Caco-2 (cell line): ENCODE measurements at regions not wholly inside any gene's neighbourhood (a gene's known extent, or its start where the extent isn't known, plus 50 kb on each side); places are given as distances from the start of the nearest gene placed in this dataset.

ENCODE experiments used
- BruUV-seq: library from RNA; stranded (reverse); fragments of 400-500 nt; replicated peaks from 2 replicates; lab custom pipeline; 2021; lab: Mats Ljungman, UMichigan
- CTCF ChIA-PET: fragments of 300-600 bp; sonication (Branson Sonifier 250); formaldehyde crosslinking; loops from one replicate; lab custom pipeline; 2022; ENCODE audit warnings: antibody characterized with exemption; lab: Charles Lee
- POLR2A ChIA-PET: fragments of 300-600 bp; sonication (Branson Sonifier 250); formaldehyde crosslinking; loops from one replicate; lab custom pipeline; 2022; ENCODE audit warnings: antibody characterized with exemption; lab: Charles Lee
- DNase-seq, 2 experiments: peaks; one replicate each; pipeline versions ENCODE4 v3.0.0 to v3.0.0-alpha.2; 2020 to 2022
- H3K27me3 ChIP-seq: replicated peaks from 2 replicates; pipeline ENCODE4 v1.6.0; 2011; ENCODE audit warnings: low read length; ENCODE audit not compliant: control insufficient read depth, insufficient read depth
- H3K36me3 ChIP-seq: 2 replicates; pipeline ENCODE4 v1.5.1; 2011; ENCODE audit warnings: low read length; ENCODE audit not compliant: control insufficient read depth, insufficient read depth
- H3K4me1 ChIP-seq: fragments of 250-450 bp; sonication (Bioruptor Pico); 2 replicates; pipeline ENCODE4 v1.5.1; 2020; ENCODE audit warnings: mild to moderate bottlenecking
- H3K4me3 ChIP-seq: 2 replicates; pipeline ENCODE4 v1.5.1; 2011; ENCODE audit warnings: low read depth, mild to moderate bottlenecking, control low read depth, low read length
- H3K9me3 ChIP-seq: fragments of 250-450 bp; sonication (Bioruptor Pico); 2 replicates; pipeline ENCODE4 v1.5.1; 2020; ENCODE audit warnings: mild to moderate bottlenecking, moderate library complexity
- H3K27ac Mint-ChIP-seq: one replicate; pipeline ENCODE4 v1.8.0; 2022; ENCODE audit warnings: mixed read lengths; ENCODE audit not compliant: unreplicated experiment
- H3K27me3 Mint-ChIP-seq: one replicate; pipeline ENCODE4 v1.8.0; 2022; ENCODE audit warnings: mixed read lengths; ENCODE audit not compliant: insufficient read depth, unreplicated experiment
- H3K36me3 Mint-ChIP-seq: one replicate; pipeline ENCODE4 v1.8.0; 2022; ENCODE audit warnings: mild to moderate bottlenecking, mixed read lengths; ENCODE audit not compliant: insufficient read depth, unreplicated experiment
- H3K4me1 Mint-ChIP-seq: one replicate; pipeline ENCODE4 v1.8.0; 2022; ENCODE audit warnings: low read depth, mixed read lengths; ENCODE audit not compliant: unreplicated experiment
- H3K4me3 Mint-ChIP-seq: one replicate; pipeline ENCODE4 v1.8.0; 2022; ENCODE audit warnings: mild to moderate bottlenecking, moderate library complexity, mixed read lengths; ENCODE audit not compliant: unreplicated experiment
- H3K9me3 Mint-ChIP-seq: one replicate; pipeline ENCODE4 v1.8.0; 2022; ENCODE audit warnings: mixed read lengths; ENCODE audit not compliant: unreplicated experiment
- intact Hi-C: fragments of 100-400 bp; cut with micrococcal nuclease; formaldehyde crosslinking; loops from one replicate; pipeline ENCODE4 v1.10.0; 2022; ENCODE audit not compliant: unreplicated experiment
- TF ChIP-seq, protein P1 (sequence below), 2 experiments: fragments of 200-600 bp in 1 of 2; IDR thresholded peaks; 1 replicate in 1 of 2; 2 replicates in 1 of 2; pipeline versions ENCODE4 v1.5.1 to v1.8.0; 2011 to 2022; ENCODE audit warnings: antibody characterized with exemption in 1 of 2, control low read depth in 1 of 2, inconsistent platforms in 1 of 2, low read depth in 1 of 2, low read length in 1 of 2, mild to moderate bottlenecking in 1 of 2, moderate library complexity in 1 of 2; ENCODE audit not compliant: insufficient read depth in 1 of 2, severe bottlenecking in 1 of 2, unreplicated experiment in 1 of 2

DNA sequence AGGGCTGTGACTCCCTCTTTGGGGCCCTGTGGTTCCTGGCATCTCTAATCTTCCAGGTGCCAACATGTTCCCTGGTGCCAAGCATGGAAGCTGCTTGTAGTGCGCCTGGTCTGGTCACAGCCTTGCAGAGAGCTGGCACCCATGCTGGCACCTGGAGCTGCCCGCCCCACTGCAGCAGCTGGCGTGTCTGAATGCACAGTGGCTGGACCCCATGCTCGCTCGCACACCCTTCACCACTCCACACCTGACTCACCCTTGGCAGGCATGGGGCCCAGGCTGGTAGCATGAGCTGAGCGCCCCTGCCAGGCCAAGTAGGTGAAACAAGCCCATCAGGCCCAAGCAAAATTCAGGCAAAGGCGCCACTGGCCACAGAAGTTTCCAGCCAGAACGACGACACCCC is 119.1 kb downstream of the DNAAF6 start:
- peaks cover 3% of the 10 kb centered on the region for H3K27me3 Mint-ChIP-seq

DNA sequence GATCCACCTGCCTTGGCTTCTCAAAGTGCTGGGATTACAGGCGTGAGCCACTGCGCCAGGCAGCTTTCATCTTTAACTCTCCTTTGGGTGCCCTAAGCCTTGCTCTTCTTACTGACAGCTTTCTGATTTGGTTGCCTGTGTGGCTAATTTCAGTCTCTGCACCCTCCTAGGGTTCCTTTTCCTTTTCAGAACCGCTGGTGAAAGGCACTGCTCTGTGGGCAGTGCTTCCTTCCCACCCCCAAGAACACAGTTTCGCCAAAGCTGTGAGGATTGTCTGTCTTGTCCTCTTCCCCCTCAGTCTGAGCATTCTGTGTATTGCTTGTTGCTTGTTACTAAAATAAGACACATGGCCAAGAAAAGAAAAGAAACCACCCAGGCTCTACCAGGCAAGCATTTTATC is 101.4 kb upstream of the FRMPD3 start:
- Mint-ChIP-seq H3K27me3 (peaks cover 35% of the 10 kb centered on the region), H3K36me3 (no peaks in the 10 kb centered on the region), H3K9me3 (no peaks in the 10 kb centered on the region), H3K4me3 (no peak overlapping the region), H3K27ac (no peak overlapping the region), H3K4me1 (no peaks in the 10 kb centered on the region)
- no TSS peak for BruUV-seq
- CTCF ChIA-PET: no interaction called here
- H3K4me1 ChIP-seq: no peaks in the 10 kb centered on the region
- no peaks in the 10 kb centered on the region for H3K9me3 ChIP-seq
- POLR2A ChIA-PET: no interaction called here
- intact Hi-C loops: no loop called here
- no peaks in the 10 kb centered on the region for H3K36me3 ChIP-seq
- no peak overlapping the region for H3K4me3 ChIP-seq
- H3K27me3 ChIP-seq: no peaks in the 10 kb centered on the region
- DNase-seq: no peak
- TF ChIP-seq, protein P1, sequence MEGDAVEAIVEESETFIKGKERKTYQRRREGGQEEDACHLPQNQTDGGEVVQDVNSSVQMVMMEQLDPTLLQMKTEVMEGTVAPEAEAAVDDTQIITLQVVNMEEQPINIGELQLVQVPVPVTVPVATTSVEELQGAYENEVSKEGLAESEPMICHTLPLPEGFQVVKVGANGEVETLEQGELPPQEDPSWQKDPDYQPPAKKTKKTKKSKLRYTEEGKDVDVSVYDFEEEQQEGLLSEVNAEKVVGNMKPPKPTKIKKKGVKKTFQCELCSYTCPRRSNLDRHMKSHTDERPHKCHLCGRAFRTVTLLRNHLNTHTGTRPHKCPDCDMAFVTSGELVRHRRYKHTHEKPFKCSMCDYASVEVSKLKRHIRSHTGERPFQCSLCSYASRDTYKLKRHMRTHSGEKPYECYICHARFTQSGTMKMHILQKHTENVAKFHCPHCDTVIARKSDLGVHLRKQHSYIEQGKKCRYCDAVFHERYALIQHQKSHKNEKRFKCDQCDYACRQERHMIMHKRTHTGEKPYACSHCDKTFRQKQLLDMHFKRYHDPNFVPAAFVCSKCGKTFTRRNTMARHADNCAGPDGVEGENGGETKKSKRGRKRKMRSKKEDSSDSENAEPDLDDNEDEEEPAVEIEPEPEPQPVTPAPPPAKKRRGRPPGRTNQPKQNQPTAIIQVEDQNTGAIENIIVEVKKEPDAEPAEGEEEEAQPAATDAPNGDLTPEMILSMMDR (IDR thresholded peaks at IDR 0.05; ENCODE audit: insufficient read depth in 1 of 2, low read depth in 1 of 2, low read length in 1 of 2, severe bottlenecking in 1 of 2, unreplicated experiment in 1 of 2): no peak

More for the DNA sequence above, 119.1 kb downstream of the DNAAF6 start:
- no peaks in the 10 kb centered on the region for H3K27me3 ChIP-seq
- H3K36me3 ChIP-seq: no peaks in the 10 kb centered on the region
- H3K9me3 ChIP-seq: no peaks in the 10 kb centered on the region
- DNase-seq: no peak
- TF ChIP-seq, protein P1 (IDR thresholded peaks at IDR 0.05; ENCODE audit: insufficient read depth in 1 of 2, low read depth in 1 of 2, low read length in 1 of 2, severe bottlenecking in 1 of 2, unreplicated experiment in 1 of 2): no peak
- intact Hi-C loops: loop anchor here (1.0 kb wide), 1 partner anchor 326 kb away; no protein-coding TSS in a partner anchor
- Mint-ChIP-seq H3K27ac (no peak overlapping the region), H3K4me3 (no peak overlapping the region), H3K36me3 (no peaks in the 10 kb centered on the region), H3K9me3 (no peaks in the 10 kb centered on the region), H3K4me1 (no peaks in the 10 kb centered on the region)
- H3K4me3 ChIP-seq: no peak overlapping the region
- no peaks in the 10 kb centered on the region for H3K4me1 ChIP-seq
- BruUV-seq: no TSS peak
- CTCF ChIA-PET: interaction anchor here (0.6 to 1.4 kb wide), 2 partner anchors 123 to 300 kb away, joined by 3 to 4 read pairs; no protein-coding TSS in a partner anchor
- POLR2A ChIA-PET: no interaction called here

DNA sequence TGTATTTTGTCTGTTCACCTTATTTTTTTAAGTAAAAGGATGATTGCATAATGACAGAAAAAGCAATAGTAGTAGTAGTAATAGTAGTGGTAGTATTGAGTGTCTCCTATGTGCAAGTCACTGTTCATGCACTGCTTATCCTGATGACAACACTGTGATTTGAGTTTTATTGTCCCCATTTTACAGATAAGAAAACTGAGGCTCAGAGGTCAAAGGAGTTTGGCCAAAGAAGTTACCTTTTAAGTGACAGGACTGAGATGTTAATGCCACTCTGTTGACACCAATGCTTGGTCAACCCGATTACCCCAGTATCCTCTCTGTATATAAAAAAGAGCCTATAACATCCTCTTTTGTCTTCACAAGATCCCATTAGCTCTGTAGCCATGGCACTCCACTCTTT is 100.5 kb upstream of the FRMPD3 start:
- Histone ChIP-seq H3K36me3 (no peaks in the 10 kb centered on the region), H3K9me3 (no peaks in the 10 kb centered on the region), H3K27me3 (no peaks in the 10 kb centered on the region), H3K4me1 (no peaks in the 10 kb centered on the region), H3K4me3 (no peak overlapping the region)
- no peak for DNase-seq
- TF ChIP-seq, protein P1 (IDR thresholded peaks at IDR 0.05; ENCODE audit: insufficient read depth in 1 of 2, low read depth in 1 of 2, low read length in 1 of 2, severe bottlenecking in 1 of 2, unreplicated experiment in 1 of 2): no peak
- CTCF ChIA-PET: no interaction called here
- Mint-ChIP-seq H3K27me3 (peaks cover 34% of the 10 kb centered on the region), H3K4me3 (no peak overlapping the region), H3K4me1 (no peaks in the 10 kb centered on the region), H3K36me3 (no peaks in the 10 kb centered on the region), H3K9me3 (no peaks in the 10 kb centered on the region), H3K27ac (no peak overlapping the region)
- intact Hi-C loops: no loop called here
- POLR2A ChIA-PET: no interaction called here
- no TSS peak for BruUV-seq
